Stimulated activated naive CD8-positive, alpha-beta T cell treated with anti-CD3 and anti-CD28 coated beads, Interleukin-15, Interleukin-2, amounts not matched to agents 100 U/mL and 50 U/mL, for 24 hours (primary cell): ENCODE measurements at regions not wholly inside any gene's neighbourhood (a gene's known extent, or its start where the extent isn't known, plus 50 kb on each side); places are given as distances from the start of the nearest gene placed in this dataset.
"Not testable (repeated sequence)": the region's sequence is repeated elsewhere in the genome, so short reads cannot be mapped to it uniquely, and the experiment has no call there.

Experiments used
- ATAC-seq: fragments of 150-1000 bp; cut with Tn5 transposase; one replicate; pipeline ENCODE4 v1.10.0; 2021
- DNase-seq: peaks from one replicate; pipeline ENCODE4 v3.0.0; 2021

DNA sequence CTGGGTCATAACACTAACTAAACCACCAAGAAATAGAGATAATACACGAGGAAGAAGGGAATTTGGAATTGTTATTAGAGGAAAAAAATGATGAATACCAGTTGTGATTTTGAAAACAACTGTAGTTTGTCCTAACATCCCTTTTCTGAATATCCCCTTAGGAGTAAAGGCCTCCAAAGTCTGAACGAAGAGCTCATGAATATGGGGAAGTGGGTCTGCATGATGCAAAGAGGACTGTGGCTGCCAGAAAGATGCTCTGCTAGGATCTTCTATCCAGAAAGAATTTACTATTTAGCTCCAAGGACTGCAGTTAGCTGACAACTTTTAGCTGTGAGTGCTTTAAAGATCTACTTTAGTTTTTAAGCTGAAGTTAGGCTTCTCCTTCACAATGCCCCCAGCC is 308.8 kb upstream of the HS3ST5 start:
- DNase-seq: no peak
- no peak for ATAC-seq

DNA sequence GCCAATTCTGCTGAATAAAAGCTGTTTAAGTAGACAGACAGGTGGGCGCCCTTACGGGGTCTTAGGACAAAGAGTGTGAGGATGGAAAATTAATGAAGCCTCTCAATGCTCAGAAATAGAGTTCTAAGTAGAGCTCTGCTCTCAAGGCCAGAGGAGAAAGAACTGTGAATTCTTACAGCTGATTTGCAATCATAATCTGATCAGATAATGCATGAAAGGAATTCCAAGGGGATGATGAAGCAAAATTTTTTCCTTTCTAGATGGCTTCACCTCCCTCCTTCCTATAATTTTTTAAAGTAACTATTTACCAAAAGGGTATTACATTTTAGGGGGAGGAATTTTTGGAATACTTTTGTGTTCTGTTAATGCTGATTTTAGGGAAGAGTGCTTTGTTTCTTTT is 308.1 kb upstream of the HS3ST5 start:
- ATAC-seq: no peak

DNA sequence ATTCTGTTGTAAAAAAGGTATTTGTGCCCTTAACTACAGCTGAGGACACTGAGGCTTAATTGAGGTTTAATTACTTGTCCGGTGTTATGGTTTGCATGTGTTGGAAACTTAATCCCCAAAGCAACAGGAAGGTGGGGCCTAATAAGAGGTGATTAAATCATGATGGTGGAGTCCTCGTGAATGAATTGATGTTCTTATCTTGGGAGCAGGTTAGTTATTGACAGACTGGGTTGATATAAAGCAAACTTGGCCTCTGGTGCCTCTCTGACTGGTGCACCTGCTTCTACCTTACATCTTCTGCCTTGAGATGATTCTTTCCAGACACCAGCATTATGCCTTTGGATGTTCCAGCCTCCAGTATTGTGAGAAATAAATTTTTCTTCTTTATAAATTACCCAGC is 306.5 kb upstream of the HS3ST5 start:
- ATAC-seq: no peak
- DNase-seq: no peak

More for the DNA sequence above, 308.1 kb upstream of the HS3ST5 start:
- DNase-seq: no peak

DNA sequence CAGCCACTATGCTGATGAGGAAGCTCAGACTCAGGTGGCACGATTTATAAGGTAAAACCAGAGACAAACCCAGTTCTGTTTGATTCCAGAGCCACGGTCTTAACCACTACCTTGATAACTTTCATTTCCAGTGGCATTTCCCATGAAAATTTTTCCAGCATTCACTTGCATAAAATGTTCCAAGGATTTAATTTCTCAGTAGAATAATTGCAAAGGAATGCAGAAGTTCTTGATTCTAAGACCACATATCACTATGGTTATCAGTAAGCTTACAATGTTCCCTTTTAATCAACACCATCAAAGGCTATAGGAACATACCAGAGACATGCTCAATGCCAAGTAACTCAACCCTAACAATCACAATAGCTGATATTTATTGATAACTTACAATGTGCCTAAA is 306.0 kb upstream of the HS3ST5 start:
- ATAC-seq (no peak), DNase-seq (no peak)

DNA sequence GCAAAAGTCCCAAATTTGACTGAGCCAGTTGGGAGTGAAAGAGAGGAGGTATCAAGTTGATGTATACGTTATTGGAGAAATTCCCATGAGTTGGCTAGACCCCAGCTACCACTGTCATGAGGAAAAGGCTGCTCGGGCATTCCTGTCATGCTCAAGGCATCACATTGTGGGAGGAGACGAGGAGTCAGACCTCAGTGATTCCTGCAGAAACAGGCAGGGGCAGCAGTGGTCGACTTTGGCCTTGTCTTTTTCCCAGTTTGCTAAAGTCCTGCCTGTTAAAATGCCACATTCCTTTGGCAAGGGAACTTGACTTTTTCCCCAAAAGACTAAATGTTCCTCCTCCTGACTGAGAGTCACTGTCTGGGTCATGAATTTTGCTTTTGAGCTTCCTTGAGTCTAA is 295.5 kb upstream of the HS3ST5 start:
- DNase-seq: no peak
- no peak for ATAC-seq

DNA sequence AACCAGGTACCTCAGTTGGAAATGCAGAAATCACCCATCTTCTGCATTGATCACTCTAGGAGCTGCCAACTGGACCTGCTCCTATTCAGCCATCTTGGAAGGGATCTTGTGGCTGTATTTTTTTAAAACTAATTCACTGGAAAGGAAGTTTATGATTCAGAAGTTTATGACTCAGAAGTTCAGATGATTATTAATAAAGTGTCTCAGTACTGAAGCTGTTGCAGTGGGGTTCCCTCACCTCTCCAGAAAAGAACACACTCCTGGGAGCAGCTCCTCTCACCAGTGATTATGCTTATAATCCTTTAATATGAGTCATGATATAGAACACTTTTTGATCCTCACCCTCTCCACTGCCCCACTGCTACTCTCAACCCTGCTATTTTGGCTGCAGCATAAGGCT is 291.2 kb upstream of the HS3ST5 start:
- no peak for ATAC-seq
- no peak for DNase-seq

DNA sequence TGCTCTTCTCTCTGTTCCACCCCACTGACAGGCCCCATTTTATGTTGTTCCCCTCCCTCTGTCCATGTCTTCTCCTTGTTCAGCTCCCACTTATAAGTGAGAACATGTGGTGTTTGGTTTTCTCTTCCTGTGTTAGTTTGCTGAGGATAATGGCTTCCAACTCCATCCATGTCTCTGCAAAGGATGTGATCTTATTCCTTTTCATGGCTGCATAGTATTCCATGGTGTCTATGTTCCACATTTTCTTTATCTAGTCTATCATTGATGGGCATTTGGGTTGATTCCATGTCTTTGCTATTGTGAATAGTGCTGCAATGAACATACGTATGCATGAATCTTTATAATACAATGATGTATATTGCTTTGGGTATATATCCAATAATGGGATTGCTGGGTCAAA is 283.4 kb upstream of the HS3ST5 start:
- ATAC-seq, DNase-seq: not testable (repeated sequence)

DNA sequence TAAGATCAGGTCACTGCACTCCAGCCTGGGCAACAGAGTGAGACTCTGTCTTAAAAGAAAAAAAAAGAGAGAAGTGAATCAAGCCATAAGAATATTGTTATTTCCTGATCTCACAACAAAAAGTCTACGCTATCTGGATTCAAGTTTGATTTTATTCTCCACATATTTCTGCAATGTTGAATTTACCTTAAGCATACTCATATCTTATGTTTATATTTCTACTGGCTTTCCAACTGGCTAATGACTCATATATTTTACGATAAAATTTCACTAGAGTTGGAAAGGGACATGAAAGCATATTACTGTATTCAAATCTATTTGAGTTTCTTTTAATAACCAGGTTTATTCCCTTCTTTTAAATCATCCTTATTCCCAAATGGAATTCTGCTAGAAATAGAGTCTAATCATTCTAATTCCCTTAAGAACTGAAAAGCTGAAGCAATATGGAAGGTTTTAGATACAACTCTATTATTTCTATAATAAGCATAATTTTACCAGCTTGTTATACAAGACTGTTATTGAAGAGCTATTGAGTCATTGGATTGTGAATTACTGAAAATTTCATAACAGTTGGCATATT is 276.9 kb upstream of the HS3ST5 start:
- DNase-seq (no peak), ATAC-seq (no peak)

DNA sequence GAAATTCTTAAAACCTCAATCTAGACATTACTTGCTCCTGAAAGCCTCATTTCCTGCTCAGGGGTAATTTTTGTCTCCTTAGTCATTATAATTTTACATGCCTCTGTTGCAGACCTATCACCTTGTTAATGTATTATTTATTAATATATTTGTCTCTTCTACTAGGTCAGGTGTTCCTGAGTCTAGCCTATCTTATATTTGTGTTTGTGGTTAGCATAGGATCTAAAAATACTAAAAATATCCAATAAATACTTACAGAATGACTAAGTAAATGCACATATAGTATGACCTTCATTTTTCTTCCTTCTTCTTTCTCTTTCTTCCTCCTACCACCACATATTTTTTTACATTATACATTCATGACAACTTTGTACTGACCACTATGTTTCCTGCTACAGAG is 268.9 kb upstream of the HS3ST5 start:
- no peak for ATAC-seq

DNA sequence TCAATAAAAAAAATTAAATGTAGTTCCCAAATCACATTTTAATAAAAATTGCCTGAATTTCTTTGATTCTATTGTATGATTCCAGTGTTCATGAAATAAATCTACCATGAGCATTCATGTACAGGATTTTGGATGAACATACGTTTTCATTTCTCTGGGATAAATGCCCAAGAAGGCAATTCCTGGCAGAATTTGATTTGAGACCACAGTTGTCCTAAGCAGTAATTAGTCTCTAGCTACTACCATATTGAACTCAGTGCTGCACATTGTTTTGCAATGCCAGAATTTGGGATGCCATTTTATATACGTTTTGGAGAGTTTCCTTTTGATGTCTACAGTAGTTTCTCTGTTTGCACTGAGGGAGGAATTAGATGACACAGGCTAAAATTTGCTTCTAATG is 265.3 kb upstream of the HS3ST5 start:
- DNase-seq (no peak), ATAC-seq (no peak)

More for the DNA sequence above, 268.9 kb upstream of the HS3ST5 start:
- DNase-seq: no peak

DNA sequence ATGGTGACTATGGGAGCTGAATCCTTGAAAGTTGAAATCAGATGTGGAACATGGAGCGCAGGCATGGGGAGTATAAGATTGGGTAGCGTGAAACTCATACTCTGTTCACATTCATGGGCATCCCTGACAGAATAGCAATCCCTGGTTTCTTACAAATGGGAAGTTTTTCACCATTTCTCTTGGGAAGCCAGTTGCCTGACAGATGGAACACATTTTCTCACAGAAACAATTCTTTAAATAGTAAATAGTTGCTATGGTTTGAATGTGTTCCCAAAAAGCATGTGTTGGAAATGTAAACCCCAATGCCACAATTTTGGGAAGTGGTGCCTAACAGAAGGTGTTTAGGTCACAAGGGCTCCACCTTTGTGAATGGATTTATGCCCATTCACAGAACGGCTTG is 262.8 kb upstream of the HS3ST5 start:
- DNase-seq (no peak), ATAC-seq (no peak)

DNA sequence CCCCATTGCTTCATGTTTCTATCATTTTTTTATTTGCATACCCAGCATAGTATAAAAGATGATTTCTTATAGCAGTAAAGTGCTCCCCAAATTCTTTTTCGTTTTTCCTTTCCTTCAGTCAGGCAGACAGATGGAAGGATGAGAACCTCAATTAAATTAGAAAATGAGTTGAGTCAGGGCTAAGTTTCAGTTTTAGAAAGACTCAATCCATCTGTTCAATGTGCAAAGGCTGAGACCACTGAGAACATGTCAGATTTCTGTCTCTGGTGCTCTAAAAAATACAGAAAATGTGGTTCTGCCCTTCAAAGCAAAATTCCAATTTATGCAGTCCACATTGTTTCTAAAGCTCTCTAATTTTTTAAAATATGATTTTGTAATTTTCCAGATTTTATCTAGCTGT is 257.6 kb upstream of the HS3ST5 start:
- ATAC-seq (no peak), DNase-seq (no peak)

DNA sequence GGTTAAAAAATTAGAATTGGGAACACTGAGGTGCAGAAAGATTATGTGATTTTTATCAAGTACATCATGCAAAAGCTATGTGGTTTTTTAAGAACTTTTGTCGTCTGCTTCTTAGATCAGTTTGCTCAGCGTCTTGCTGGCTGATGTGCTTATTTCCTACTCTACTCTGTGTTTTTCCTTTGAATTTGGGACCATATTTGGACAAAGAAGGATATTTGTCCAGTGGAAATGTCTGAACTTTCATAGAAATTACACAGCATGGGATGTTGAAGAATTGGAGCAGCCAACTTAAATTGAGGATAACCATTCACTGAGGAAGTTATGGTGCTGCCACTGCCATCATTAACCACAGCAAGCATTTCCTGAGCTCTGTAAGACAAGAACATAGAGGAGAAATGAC is 252.8 kb upstream of the HS3ST5 start:
- ATAC-seq (no peak), DNase-seq (no peak)

DNA sequence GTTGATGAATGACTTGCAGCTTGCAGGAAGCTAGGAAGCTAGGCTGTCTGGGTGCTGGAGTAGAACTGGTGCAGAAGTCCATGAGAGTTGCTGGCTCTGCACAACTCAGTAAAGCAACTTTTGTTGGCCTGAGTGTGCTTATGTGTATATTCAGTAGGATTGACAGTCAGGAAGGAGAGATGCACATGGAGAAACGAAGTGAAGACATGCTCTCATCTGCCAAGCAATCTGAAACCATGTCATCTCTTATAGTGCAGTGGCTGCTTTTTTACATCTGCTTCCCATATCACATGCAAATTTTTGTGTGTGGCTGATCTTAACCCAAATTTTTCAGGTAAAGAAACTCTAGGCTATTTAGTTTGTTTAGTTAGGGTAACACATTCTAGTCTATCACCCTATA is 252.4 kb upstream of the HS3ST5 start:
- ATAC-seq (no peak), DNase-seq (no peak)

DNA sequence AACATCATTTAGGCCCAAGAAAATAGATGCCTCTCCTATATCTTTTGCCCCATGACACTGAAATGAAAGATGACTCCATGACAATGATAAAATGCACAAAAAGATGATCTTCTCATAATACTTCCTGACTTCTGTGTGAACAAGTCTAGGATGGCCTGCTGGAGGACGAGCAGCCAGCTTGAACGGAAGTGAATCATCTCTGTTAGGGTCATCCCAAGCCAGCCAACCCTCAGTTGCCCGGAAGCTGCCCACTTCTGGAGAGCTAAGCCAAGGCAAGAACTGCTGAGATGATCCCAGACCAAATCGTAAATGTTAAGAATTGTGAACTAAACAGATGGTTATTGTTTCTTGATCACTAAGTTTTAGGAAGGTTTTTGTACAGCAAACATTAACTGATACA is 249.7 kb upstream of the HS3ST5 start:
- ATAC-seq (no peak), DNase-seq (no peak)

DNA sequence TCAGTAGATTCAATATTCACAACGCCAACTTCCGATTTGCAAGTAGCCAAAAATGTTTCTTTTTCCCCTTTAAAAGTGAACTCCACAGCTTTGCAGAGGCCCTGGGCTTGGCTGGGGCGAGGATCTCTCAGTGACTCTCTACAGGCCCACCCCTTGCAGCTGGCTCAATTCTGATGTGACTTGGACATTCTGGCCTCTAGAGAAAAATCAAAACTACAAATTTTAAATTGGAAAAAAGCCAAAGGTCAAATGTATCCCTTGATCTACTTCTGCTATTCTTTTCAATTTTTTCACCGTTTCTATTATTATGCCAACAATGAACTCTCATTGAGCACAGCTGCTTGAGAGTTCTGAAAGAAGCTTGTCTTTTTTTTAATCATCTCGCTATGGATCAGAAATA is 245.9 kb upstream of the HS3ST5 start:
- DNase-seq (no peak), ATAC-seq (no peak)

DNA sequence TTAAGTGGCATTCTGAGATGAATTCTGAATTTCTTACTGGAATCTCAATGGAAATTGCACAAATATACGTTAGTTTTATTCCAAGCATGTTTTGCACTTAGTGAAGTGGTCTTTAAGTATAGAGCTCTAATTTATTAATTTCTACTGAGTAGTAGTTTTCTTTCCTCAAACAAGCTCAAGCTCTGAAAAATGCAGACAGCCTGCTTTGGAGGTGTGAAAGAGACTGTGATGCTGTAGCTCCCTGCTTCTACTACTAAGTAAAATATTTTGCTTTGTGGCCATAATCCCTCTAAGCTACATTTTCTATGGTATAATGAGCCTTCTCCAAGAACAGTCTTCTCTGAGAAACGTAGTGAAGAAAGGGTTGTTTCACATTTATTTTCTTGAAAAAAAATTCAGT is 243.5 kb upstream of the HS3ST5 start:
- ATAC-seq (no peak), DNase-seq (no peak)

DNA sequence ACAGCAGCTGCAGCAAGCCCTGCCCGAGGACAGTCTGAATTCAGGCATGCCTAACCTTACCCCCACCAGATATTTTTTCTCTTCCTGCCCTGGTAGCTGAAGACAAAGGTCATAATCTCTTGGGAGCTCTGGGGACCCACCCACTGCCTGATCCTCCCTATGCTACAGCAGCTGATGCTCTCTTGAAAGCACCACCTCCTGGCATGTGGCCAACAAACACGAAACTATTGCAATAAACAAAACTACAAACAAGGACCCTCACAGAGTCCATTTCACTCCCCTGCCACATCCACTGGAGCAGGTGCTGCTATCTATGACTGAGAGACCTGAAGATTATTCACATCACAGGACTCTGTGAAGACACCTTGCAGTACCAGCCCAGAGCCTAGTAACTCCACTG is 238.5 kb upstream of the HS3ST5 start:
- no peak for DNase-seq
- no peak for ATAC-seq

DNA sequence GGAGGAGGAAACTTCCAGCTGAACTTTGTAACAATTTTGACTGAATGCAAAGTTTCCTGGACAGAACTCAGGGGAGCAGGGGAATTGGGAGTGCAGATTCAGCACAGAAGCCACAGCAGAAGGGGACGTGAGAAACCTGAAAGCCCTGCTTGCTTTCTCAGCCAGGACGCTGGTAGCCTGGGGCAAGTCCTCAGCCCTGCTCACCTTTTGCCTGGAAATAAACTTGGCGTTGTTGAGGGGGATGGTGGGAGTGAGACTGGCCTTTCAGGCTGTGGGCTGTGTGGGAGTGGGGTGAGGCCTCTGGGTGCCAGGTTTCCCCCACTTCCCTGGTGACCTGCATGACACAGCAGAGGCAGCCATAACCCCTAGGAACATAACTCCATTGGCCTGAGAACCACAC is 238.1 kb upstream of the HS3ST5 start:
- ATAC-seq (no peak), DNase-seq (no peak)

DNA sequence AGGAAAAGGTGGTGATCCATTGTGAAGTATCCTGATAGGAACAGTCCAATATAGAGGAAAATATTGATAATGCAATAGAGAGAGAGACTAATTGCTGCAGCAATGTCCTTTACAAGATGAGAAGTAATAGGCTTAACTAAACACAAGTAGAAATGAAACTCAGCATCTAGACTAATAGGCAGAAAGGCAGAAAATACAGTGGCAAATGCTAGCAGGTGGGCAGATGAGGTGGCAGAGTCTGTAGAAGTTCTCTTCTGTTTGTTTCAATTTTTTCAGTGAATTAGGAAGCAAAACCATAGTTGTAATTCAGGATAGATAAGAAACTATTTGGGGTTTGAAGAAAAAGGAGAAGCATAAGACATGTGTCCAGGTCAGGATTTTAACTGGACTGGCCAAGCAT is 236.7 kb upstream of the HS3ST5 start:
- ATAC-seq: no peak
- DNase-seq: no peak

DNA sequence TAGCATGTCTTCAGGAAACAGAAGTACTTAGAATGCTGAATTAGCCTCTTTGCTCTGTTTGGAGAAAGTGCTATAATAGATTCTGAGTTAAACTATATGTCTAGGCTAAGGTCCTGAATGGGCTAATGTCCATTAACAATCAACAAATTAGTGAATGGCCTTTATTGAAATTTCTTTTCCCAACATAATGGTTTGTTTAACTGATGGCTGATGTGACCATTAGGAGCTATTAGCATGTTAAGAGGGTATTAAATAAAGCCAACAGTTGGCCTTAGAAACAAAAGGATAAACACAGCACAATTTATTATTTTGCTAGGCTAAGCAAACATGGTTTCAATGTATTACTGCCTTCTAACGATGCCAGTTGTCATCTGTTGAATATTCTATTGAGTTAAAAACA is 234.3 kb upstream of the HS3ST5 start:
- ATAC-seq: no peak
- no peak for DNase-seq

DNA sequence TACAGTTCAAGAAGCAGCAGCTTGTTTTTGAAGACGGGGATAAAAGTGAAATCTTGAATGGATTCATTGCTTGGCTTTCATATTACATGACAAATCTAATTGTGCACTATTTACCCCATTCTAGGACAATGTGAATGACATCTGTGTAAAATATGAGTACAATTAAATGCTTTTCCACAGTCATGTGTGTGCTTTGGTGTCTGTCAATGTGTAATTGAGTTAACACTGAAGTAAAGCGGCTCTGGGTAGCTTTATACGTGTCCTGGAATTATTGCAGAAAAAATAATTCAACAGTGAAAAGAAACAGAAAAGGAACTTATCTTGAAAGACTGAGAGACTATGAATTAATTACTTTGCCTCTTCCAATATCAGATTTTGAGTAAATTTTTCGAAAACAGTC is 233.5 kb upstream of the HS3ST5 start:
- DNase-seq (no peak), ATAC-seq (no peak)

DNA sequence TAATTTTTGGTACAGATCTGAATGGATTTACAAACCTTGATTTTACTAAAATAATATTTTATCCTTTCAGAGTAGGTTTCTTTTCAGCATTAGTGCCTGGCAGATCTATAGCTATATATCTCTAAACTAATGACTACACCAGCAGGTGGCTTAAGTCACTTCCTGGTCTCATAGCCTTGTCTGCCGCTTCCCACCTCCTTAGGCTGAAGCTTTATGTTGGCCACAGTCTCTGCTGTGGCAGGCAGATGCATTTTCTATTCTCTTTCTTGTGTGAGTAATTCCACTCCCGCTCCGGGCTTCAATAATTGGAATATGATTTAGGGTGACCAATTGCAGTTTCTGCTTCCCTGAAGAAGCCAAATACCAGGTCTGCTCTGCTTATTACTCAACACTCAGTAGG is 226.8 kb upstream of the HS3ST5 start:
- DNase-seq (no peak), ATAC-seq (no peak)

DNA sequence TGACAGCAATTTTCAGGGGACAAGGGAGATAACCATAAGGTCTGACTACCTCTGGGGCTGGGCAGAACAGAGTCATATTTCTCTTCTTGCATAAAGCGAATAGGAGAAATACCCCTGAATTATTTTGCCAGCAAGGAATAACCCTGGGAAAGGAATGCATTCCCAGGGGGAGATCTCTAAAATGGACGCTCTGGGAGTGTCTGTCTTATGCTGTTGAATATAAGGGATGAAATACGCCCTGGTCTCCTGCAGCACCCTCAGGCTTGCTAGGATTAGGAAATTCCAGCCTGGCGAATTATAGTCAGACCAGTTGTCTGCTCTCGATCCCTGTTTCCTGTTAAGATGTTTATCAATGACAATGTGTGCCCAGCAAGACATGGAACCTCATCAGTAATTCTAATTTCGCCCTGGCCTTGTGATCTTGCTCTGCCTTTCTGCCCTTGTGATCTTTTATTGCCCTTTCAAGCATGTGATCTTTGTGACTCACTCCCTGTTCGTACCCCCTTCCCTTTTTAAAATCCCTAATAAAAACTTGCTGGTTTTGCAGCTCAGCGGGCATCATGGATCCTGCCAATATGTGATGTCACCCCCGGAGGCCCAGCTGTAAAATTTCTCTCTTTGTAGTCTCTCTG is 221.6 kb upstream of the HS3ST5 start:
- ATAC-seq (no peak), DNase-seq (no peak)

DNA sequence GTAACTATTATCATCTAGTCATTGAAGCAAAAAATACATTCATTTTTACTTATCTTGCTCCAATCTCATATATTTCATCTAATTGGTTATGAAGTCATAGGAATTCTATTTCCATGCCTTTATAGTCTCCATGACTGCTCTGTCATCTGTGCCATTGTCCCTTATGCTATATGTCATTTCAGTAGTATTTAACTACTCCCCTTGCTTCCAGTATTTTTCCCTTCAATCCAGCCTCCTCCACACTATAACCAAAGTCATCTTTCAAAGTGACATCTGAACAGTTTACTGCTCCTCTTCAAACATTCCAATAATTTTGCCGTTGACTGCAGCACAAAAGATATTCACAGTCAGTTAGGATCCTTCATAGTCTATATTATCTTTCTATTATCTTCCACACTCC is 216.6 kb upstream of the HS3ST5 start:
- ATAC-seq (no peak), DNase-seq (no peak)
